NCI-H524 treated with DMSO at 0.1 percent for 48 hours (cell line): ENCODE measurements at regions not wholly inside any gene's neighbourhood (a gene's known extent, or its start where the extent isn't known, plus 50 kb on each side); places are given as distances from the start of the nearest gene placed in this dataset.
A peak's percentile ranks its signal among the peaks of the same experiment; 100 is the strongest.

Source experiments
- DNase-seq: peaks from one replicate; lab custom pipeline; 2025; lab: John Stamatoyannopoulos, UW

DNA sequence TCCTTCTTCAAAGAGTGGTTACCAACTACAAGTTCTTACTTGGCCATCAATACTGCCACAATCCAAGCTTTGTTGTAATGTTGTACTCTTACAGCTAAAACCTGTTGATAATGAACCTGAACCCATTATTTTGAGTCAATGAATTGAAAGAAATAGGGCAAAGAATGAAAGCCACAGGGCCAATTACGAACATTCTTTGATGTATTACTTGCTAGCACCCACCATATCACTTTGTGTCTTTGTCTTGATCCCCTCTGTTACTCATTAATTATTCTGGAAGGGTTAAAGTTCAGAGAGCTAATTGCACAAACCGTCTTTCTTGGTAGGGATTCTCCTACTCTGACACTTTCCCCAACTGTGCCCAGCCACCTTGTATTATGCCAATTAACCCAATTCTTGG lies 53.2 kb upstream of the TFEC start:
- DNase-seq: no peak

DNA sequence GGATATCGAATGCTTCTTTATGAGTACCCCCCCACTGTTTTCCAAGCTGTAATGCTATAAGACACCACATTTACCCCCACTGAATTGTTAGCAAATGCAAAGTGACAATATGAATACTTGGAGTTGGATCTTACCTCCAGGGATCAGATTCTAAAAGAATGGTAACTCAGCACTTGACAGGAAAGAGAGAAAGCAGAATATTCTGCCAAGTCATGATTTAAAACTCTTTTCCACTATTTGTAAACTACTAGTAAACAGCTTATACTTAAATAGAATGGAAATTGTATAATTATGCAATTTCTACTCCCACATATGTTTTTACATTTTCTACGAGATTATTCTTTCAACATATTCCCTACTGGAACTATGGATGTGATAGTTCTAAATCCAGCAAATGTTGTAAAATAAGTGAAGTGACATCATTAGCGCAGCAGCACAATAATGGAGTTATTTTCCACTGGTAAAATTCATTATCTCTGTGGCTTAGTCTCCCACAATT lies 56.0 kb upstream of the TFEC start:
- no peak for DNase-seq

DNA sequence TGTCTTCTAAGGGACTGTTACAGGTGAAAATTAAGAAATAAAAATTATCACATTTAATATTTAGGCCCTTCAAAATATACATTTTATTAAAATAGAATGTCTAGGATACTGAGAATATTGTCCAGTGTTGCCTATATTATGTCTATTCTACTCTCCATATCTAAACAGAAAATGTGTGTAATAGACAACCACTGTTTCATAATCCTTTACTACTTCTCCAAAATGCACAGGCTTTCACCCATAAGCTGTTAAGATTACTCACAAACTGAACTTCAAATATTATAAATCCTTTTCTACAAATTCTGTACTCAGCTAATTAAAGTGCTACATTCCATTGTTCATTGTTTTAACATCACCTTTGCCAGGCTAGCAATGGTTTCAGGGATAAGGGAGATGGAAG lies 56.7 kb upstream of the TFEC start:
- DNase-seq: no peak

DNA sequence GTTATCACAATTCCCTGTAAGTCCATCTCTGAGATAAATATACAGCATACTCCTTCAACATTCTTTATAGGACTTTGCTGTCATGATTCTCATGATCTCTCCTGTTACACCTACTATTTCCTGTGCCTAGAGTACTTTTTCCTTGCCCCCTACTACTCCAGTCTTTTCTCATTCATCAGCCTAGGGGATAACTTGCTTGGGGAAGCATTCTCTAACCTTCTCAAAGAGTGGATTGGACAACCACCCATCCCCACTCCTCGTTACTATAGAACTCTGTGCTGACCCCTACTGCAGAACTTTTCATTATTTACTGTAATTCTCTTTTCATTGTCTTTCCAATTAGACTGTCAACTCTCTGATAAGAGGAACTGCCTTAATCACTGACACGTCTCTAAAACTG lies 57.4 kb upstream of the TFEC start:
- DNase-seq: no peak

DNA sequence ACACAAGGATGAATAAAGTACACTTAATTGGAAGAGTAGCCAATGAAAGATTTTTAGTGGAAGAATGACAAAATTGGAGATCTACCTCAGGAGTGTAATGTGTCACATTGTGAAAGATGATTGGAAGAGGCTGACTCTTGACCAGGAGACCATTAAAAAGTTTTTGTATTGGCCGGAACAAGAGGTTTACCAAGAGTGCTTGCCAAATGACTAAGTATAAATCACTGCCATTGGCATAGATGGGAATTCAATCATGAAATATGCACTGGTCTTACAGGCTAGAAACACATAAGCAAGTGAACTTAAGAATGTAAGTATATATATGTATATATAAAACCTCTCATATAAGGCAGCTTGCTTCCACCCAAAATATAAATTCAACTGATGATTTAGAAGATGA lies 58.7 kb upstream of the TFEC start:
- no peak for DNase-seq

DNA sequence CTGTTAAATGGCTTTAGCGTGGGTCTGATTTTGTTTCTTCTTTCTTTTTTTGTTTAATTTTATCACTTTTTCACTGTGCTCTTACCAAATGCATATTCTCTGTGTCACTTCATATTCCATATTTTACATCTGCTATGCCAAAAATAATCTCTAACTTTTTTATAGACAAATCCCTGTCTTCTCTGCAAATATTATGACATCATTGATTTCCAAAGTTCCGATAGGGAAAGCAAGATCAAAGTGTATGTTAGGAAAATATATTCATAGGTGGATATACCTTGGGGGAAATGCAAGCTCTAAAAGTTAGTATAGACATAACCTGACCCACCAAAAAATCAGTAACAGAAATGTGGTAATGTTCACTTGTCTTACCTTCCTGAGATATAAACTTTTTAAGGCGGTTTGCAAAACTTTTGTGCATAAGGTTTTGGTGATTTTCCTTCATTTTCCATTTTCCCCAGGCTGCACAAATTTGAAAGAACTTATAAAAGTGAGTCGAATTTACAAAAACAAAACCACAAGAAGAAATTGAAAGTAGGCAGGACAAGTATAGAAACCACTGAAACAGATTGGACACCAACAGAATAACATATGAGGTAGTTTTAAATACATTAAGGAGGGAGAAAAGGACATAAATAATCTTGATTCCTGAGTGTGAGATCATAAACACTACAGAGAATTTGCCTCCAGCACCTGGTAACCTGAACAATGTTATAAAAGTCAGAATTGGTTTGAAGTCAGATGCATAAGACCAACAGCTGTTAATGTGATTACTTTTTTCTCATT lies 63.1 kb upstream of the TFEC start:
- no peak for DNase-seq

DNA sequence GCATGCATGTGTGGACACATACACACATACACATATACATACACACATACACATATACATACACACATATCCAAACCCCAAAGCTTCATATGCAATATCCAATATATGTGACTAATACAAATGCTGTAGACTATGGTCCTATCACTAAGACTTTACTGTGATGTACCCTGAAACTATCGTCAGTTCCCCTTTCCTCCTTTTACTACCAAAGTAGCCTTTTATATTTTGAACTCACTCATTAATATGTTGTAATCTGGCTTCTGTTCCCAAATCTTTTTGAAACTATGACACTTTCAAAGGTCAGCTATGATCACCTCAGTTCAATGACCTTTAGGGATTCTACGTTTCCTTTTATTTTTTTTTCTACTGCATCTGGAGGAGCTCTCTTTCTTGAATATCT lies 64.8 kb upstream of the TFEC start:
- DNase-seq: no peak

DNA sequence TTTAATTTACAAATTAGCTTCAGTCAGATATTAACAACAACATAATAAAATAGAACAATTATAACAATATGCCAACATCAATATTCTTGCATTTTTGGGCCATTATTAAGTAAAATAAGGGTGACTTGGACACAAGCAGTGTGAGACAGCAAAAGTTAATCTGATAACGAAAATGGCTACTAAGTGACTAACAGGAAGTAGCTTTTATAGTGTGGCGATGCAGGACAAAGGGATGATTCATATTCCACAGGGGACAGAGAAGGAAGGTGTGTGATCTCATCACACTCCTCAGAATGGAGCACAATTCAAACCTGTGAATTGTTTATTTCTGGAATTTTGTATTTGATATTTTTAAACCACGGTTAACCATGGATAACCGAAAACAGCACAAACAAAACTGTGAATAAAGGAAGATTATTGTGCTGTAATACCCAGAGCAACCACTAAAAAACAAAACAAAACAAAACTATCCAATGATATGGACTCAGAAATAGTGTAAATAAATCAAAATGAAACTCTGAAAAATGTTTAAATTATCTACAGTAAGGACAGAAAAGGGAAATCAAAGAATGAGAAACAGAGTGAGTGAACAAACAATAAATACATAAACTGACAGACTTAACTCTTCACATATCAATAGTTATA lies 66.9 kb upstream of the TFEC start:
- no peak for DNase-seq

DNA sequence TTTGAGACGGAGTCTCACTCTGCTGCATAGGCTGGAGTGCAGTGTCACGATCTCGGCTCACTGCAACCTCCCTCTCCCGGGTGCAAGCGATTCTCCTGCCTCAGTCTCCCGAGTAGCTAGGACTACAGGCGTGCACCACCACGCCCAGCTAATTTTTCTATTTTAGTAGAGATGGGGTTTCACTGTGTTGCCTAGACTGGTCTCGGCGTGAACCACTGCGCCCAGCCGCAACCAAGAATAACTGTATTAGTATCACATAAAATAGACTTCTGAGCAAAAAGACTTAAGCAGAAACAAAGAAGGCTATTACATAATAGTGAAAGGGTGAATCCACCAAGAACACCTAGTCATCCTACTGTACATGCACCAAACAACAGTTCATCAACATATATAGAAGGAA lies 67.6 kb upstream of the TFEC start:
- DNase-seq: no peak

DNA sequence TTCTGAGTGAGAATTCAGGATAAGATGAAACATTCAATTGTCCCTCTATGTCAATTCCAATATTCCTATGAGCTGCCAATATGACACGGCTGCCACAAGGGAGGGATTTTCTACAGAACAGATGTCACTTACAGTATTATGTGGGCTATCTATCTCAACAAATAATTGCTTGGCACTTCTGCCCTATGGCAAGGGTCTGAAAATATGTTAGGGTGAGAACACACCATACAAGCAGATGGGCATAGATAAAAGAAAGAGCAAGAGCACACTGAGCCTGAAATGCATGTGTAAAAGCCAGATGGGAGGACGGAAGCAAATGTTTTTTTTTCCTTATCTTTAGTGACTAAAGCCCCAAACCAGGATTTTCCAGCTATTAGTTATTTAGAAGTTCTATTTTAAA lies 70.1 kb upstream of the TFEC start:
- peak; percentile 94 for DNase-seq

DNA sequence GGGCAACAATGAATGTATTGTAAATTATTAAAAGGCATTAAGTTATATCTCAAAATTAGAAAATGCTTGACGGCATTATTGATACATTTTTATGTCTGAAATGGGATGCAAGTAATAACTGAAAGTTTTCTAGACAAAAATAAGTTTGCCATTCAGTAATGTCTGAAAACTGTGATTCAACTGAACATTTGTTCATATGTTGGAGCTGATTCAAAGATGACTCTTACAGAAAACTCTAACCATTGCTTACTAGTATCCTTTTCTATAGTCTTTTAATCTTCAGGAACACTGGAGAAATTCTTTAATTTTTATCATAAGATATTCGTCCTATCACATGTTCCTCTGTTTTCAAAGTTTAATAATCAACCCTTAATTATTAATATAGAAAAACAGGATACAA lies 71.1 kb upstream of the TFEC start:
- DNase-seq: no peak

DNA sequence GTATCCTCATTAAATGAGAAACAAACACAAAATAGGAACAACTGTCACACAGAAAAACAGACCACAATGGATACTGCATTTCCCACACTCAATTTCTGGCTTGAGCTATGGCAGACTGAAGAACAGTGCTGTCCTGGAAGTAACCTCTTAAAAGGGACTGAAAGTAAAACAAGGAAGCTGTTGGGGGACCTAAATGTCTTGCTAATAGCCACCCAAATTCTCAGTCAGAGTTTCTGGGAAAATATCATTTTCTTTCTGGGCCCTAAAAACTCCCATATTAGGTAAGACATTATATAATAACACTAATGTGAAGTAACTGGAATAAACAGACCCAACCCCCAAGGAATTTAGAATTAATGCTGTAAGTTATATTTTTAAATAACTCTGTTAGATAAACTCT lies 80.9 kb upstream of the TFEC start:
- no peak for DNase-seq

DNA sequence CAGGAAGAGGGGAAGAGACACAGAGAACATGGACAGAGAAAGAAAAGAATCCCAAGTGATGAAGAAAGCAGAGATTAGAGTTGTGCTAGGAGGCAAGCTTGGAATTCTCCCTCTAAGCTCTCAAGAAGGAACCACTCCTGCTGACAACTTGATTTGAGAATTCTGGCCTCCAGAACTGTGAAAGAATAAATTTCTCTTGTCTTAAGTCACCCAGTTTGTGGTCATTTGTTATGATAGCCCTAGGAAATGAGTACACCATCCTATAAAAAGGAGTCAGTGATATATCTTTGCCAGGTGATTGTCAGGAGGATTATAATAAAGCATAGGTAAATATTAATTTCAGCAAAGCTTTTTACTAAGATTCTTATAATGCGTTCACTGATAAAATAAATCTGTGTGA lies 82.7 kb upstream of the TFEC start:
- no peak for DNase-seq

DNA sequence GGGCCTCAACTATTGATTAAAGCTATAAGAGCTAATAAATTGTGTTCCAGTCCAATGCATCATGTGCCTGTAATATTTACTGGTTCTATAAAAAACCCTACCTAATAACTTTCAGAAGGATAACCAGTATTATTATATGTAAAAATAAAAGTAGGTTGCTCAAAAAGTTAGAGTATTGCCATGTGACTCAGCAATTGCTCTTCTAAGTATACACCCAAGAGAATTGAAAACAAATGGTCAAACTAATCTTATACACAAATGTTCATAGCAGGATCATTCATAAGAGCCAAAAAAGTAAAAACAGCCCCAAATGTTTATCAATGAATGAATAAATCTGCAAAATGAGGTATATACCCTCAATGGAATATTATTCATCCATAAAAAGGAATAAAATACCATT lies 89.5 kb upstream of the TES start:
- no peak for DNase-seq

DNA sequence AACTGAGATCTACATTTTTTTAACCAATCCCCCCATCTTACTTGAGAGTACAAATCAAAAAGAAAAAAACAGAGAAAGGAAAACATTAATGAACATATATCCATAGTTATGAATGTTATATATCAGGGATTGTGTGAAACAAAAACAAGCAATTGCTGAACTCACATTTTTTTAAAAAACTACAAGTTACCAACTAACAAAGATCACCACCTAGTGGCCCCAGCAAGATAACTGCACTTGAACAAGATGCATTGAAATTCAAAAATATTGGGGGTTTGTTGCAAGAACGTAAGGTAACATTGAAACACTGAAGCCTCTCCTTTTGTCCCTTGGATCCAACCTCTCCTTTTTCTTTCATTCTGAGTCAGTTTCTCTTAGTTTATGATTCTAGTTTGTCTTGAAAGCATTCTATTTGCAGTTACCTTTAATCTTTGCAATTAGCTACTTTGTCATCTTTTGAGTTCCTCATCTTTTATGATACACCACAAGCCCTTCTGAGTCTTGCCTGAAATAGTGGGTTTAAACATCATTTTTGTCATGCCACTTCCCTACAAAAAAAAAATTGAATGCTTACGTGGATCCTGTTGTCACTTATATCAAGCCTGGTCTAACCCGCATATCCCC lies 87.3 kb upstream of the TES start:
- no peak for DNase-seq

DNA sequence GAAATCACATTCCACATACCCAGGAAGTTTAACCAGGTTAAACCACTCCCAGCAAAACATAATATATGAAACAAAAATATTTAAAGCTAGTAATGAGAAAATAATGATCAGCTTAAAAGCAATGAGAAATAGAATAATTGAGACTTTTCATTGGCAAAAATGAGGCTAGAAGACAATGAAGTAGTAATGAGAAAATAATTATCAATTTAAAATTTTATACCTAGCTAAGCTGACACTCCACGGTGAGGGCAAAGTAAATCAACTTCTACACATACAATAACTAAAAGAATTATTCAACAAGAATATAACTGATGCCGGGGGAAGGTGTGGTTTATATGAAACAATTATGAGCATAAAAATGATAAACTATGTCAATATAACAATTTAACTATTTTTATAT lies 82.2 kb upstream of the TES start:
- no peak for DNase-seq

DNA sequence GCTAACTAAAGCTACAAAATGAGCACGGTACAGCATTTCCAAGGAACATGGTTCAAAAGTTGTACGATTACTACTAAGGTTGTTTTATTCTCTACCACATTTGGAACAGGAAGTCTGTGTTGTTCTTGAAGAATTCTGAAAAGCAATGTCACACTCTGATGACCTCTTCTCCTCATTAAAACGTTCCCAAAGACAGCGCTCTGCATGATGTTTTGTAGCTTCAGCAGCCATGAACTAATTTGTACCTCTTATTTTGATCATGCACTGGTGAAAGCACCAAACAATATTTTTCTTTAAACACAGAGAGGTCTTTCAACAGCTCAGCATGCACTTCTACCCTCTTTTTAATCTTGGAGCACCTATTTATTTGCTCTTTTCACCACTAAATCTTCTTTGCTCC lies 75.0 kb upstream of the TES start:
- no peak for DNase-seq

DNA sequence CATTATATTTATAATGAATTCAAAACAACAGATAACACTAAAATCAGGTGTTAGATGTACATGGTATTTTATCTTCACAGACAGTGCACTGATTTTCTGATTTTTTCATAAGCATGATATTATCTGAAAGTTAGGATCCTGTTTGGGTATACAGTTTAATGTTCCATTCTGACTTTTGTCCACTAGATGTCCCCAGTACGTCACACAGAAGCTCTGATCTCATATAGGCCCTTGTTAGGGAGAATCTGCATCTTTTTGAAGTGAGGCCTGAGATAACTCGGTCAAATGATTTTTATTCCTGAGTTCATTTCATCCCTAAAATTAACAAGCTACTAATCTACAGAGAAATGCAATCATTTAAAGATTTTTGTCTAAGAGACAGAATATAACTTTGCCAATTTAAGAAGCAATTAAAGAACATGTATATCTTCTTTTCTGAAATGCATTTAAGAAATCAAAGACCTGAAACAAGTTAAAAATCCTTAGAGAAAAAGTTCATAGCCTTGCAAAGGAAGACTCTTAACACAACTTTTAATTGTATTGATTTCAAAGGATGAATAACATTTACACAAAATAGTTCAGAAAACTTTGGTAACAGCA lies 72.0 kb upstream of the TES start:
- no peak for DNase-seq

DNA sequence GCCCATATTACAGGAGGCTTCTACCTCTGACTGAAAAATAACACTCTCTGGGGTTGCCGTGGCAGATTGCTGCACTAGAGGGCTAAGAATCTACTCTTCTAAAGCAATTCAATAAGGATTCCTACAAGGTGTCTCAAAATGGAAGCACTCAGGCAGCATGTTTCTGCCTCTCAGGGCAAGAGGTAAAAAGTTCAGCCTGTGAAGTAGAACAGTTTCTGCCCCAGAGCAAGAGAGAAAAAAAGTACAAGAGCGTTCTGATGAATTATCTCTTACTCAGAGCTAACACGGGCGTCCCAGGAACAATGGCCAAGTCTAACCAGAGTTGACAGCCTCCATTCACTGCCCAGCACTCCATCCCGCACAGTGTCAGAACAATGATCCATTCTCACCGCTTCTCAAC lies 71.3 kb upstream of the TES start:
- no peak for DNase-seq

DNA sequence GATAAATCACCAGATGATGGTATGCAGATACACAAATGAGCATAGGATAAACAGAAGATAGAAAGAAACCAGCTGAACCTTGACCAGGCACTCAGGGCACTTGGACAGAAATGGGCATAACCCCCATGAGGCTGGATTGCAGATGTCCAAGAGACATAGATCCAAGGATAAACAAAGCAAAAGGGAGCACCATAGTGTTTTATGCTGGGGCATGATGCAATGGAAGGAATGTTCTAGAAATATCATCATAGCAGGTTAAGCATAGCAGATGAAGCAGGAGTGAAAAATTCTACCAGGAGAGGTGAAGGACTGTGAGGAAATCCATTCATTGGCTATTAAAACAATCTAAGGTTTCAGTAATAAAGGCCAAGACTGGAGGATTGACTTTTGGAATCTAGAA lies 70.5 kb upstream of the TES start:
- no peak for DNase-seq

DNA sequence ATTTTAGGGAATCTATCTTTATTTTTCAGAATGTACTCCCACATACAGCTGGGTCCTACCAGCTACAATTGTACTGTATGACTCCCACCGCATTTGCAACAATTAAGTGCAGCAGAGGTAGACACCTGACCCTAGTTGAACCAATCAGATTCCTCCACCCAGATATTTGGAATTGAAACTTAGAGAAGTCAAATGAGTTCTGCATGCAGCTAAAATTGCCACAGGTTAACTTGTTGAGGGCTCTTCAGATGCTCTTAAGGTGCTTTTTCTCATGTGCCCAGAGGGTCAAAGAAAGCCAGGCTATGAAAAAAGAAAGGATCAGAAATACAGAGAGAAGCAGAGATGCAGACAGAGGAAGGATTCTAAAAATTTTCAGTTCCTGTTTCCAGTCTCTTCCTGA lies 68.0 kb upstream of the TES start:
- no peak for DNase-seq

DNA sequence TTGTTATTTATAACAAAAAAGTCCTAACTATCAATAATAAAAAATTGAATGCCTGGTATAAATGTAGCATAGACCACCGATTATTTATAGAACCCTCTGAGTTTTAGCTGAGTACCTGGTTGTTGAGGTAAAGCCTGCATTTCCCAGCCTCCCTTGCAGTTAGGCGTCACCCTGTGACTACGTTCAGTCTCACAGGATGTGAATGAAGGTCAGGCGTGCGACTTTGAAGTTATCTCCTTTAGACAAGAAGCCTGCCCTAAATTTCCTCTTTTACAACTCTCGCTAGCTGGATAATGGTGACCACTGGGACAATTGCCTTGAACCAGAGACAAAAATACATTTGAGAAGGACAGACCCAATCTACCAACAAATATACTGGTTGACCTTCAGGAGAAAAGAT lies 67.5 kb upstream of the TES start:
- DNase-seq: no peak

DNA sequence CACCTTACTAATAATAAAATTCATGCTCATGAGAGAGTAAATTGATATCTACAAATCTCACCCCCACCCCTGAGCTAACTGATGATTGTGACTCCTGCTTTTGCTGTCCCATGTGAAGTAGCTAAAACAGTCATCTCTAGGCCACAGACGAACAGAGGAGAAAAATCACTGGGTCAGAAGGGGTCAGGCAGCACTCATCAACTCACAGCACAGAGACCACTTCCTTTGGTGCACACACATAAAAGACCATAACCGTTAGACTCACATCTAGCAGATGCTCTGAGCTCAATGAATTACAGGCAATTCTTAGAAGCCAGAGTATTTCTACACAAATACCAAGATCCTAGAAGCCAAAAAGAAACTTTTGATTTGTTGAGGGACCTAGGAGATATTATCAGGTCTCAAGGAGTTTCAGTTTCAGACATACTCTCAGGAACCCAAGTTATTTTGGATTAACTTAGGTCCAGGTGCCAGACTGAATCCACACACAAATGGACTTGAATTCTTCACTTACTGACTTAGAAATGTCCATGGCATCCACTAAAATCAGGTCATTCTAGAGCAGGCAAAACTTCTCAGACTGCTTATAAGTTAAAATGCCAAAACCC lies 65.0 kb upstream of the TES start:
- DNase-seq: no peak
